Sciatic nerve (tissue), 2 donors: ENCODE measurements at regions not wholly inside any gene's neighbourhood (a gene's known extent, or its start where the extent isn't known, plus 50 kb on each side); places are given as distances from the start of the nearest gene placed in this dataset.

Experiments used
- ATAC-seq: fragments of 200-7000 bp; cut with Tn5 transposase; one replicate; pipeline ENCODE4 v1.9.1; 2020; ENCODE audit warnings: mild to moderate bottlenecking, moderate library complexity
- DNase-seq: peaks from one replicate; pipeline ENCODE4 v3.0.0-alpha.2; 2020; ENCODE audit warnings: low spot score
- intact Hi-C: fragments of 100-400 bp; cut with DNase I; formaldehyde crosslinking; loops from one replicate; pipeline ENCODE4 v1.14.2; 2022
- donor health status: DM: no; HTN: no; CAD: no.
- donor health status: DM: no; HTN: no; CAD: no.

- intact Hi-C loops: no loop called here
- ATAC-seq: no peak
- no peak for DNase-seq
Observed at GRCh38 chr5:96067894-96068614, 106.4 kb upstream of the ELL2 start.

GRCh38 chr5:96067251-96067650 lies 105.6 kb upstream of the ELL2 start:
- ATAC-seq: no peak
- no peak for DNase-seq
- intact Hi-C loops: no loop called here

GRCh38 chr5:96066386-96066719 lies 104.7 kb upstream of the ELL2 start:
- DNase-seq (no peak), ATAC-seq (no peak)
- intact Hi-C loops: no loop called here

- DNase-seq (no peak), ATAC-seq (no peak)
- intact Hi-C loops: no loop called here
Observed at GRCh38 chr5:96065685-96066385, 104.2 kb upstream of the ELL2 start.

GRCh38 chr5:96064877-96065276 lies 103.2 kb upstream of the ELL2 start:
- DNase-seq (no peak), ATAC-seq (no peak)
- intact Hi-C loops: no loop called here

GRCh38 chr5:96062836-96063235 lies 101.2 kb upstream of the ELL2 start:
- ATAC-seq: no peak
- intact Hi-C loops: no loop called here
- no peak for DNase-seq

GRCh38 chr5:96058084-96058483 lies 96.4 kb upstream of the ELL2 start:
- DNase-seq (no peak), ATAC-seq (no peak)
- intact Hi-C loops: no loop called here

- no peak for ATAC-seq
- no peak for DNase-seq
- intact Hi-C loops: no loop called here
Observed at GRCh38 chr5:96054311-96055030, 92.8 kb upstream of the ELL2 start.

- DNase-seq: no peak
- no peak for ATAC-seq
- intact Hi-C loops: no loop called here
Observed at GRCh38 chr5:96053063-96053735, 91.5 kb upstream of the ELL2 start.

- intact Hi-C loops: no loop called here
- DNase-seq: no peak
Observed at GRCh38 chr5:96052374-96052773, 90.7 kb upstream of the ELL2 start.

GRCh38 chr5:96051401-96051830 lies 89.8 kb upstream of the ELL2 start:
- ATAC-seq (no peak), DNase-seq (no peak)
- intact Hi-C loops: no loop called here

More at GRCh38 chr5:96052374-96052773, 90.7 kb upstream of the ELL2 start:
- ATAC-seq: no peak

- DNase-seq (no peak), ATAC-seq (no peak)
- intact Hi-C loops: no loop called here
Observed at GRCh38 chr5:96050273-96050880, 88.7 kb upstream of the ELL2 start.

- intact Hi-C loops: no loop called here
- DNase-seq (no peak), ATAC-seq (no peak)
Observed at GRCh38 chr5:96049398-96050272, 88.0 kb upstream of the ELL2 start.

- intact Hi-C loops: no loop called here
- ATAC-seq (no peak), DNase-seq (no peak)
Observed at GRCh38 chr5:96048763-96049162, 87.1 kb upstream of the ELL2 start.

- intact Hi-C loops: no loop called here
- ATAC-seq: no peak
- no peak for DNase-seq
Observed at GRCh38 chr5:96045888-96046287, 84.2 kb upstream of the ELL2 start.

- intact Hi-C loops: no loop called here
- ATAC-seq (no peak), DNase-seq (no peak)
Observed at GRCh38 chr5:96043446-96043845, 81.8 kb upstream of the ELL2 start.

- intact Hi-C loops: no loop called here
- ATAC-seq (no peak), DNase-seq (no peak)
Observed at GRCh38 chr5:96037128-96037527, 75.5 kb upstream of the ELL2 start.

GRCh38 chr5:96036301-96036700 lies 74.7 kb upstream of the ELL2 start:
- ATAC-seq (no peak), DNase-seq (no peak)
- intact Hi-C loops: no loop called here
